GM23248 (cell line): ENCODE measurements at regions not wholly inside any gene's neighbourhood (a gene's known extent, or its start where the extent isn't known, plus 50 kb on each side); places are given as distances from the start of the nearest gene placed in this dataset.

Experiments used
- EZH2 ChIP-seq: fragments of 200-600 bp; sonication (generic); IDR thresholded peaks from 2 replicates; pipeline ENCODE4 v1.6.1; 2018; ENCODE audit warnings: antibody characterized with exemption, mild to moderate bottlenecking; ENCODE audit not compliant: insufficient read depth, poor library complexity, severe bottlenecking
- EZH2phosphoT487 ChIP-seq: fragments of 200-600 bp; sonication (generic); IDR thresholded peaks from 2 replicates; pipeline ENCODE4 v1.6.1; 2018; ENCODE audit warnings: antibody characterized with exemption, moderate library complexity, mild to moderate bottlenecking, low read depth; ENCODE audit not compliant: insufficient read depth

DNA sequence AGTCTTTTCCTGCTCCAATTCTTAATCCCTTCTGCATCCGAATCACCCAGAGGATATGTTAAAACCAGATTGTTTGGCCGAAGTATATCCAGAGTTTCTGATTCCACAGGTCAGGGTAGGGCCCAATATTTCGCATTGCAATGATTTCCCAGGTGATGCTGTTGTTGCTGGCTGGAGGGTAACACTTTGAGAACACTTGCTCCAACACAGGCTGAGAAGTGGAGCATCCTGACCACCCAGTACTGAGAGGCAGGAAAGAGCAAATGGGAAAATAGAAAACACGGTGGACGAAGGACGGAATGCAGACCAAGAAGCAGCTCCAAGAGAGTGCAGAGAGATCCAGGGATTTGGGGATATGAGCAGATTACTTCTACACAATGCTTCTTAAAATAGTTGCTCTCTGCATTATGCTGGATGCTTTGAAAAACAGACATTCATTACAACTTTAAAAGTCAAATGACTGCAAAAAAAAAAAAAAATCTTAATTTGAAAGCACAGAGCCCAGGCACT lies 362.2 kb upstream of the SLC14A2 start:
- TF ChIP-seq EZH2 (no peak), EZH2phosphoT487 (no peak)
